Stimulated activated CD4-positive, alpha-beta T cell treated with anti-CD3 and anti-CD28 coated beads, Interleukin-4, amount 100 ng/mL, for 24 hours (primary cell): ENCODE measurements at regions not wholly inside any gene's neighbourhood (a gene's known extent, or its start where the extent isn't known, plus 50 kb on each side); places are given as distances from the start of the nearest gene placed in this dataset.
"Not testable (repeated sequence)": the region's sequence is repeated elsewhere in the genome, so short reads cannot be mapped to it uniquely, and the experiment has no call there.

Source experiments
- DNase-seq: peaks from one replicate; pipeline ENCODE4 v3.0.0-alpha.2; 2020

GRCh38 chr1:65020774-65021173 lies 54.4 kb upstream of the JAK1 start:
- DNase-seq, result no peak

DNA sequence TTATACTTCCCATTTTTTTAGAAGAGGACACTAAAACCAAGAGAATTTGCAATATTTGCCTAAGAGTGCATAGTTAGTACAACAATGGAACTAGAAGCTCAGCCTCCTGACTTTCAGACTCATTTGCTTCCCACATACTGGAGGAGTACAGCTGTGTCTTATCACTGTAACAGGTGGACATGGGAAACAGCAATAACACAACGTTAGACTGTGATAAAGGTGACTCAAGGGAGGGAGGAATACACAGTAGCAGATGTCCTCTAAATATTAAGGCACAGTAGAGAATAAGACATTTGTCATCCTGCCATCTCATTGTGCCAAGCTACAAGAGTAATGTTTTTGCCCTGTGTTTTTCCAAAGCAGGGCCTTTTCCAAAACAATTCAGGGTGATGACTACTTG lies 55.4 kb upstream of the JAK1 start:
- no peak for DNase-seq

- no peak for DNase-seq
Measured at GRCh38 chr1:65022216-65022615, 55.9 kb upstream of the JAK1 start.

- no peak for DNase-seq
Measured at GRCh38 chr1:65025794-65026193, 59.4 kb upstream of the JAK1 start.

DNA sequence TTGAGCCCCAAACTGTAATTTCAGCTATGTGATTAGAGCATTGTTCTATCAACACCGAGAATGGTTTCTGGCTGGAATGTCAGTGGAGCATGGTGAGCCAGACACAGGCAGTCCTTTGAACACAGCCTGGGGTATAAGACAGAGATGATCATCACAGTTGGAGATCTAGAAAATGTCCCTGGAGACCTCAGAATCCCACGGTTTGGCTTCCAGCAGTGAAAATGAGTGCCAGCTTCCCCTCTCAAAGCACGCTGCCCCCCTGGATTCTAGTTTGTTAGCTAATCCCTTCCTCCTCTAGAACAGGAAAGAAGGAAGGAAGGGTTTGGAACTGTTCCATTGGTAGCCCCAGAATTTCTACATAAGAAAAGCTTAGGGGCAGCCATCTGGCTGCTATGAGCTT lies 59.9 kb upstream of the JAK1 start:
- no peak for DNase-seq

GRCh38 chr1:65027666-65028358 lies 61.5 kb upstream of the JAK1 start:
- DNase-seq, result no peak

DNA sequence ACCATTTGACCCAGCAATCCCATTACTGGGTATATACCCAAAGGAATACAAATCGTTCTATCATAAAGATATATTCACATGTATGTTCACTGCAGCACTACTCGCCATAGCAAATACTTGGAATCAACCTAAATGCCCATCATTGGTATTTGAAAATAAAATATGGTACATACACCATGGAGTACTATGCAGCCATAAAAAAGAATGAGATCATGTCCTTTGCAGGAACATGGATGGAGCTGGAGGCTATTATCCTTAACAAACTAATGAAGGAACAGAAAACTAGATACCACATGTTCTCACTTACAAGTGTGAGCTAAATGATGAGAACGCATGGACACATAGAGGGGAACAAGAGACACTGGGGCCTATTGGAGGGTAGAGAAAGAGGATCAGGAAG lies 63.1 kb upstream of the JAK1 start:
- DNase-seq, result not testable (repeated sequence)

- DNase-seq, result not testable (repeated sequence)
Measured at GRCh38 chr1:65034879-65035278, 68.5 kb upstream of the JAK1 start.

DNA sequence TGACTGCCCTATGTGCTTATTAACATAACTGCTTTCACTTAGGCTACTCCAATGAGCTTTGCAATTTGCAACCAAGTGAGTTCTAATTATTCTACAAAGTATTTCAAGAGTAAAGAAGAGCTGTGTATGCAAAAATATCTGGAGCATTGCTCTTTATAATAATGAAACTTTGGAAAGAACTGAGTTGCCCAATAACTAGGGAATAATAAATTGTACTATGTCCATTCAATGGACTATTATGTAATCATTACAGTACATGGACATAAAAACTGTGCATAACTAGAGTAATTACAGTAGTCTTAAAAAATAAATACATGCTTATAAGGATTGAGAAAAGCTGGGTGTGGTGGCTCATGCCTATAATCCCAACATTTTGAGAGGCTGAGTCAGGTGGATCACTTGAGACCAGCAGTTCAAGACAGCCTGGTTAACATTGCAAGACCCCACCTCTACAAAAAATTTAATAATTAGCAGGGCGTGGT lies 70.3 kb upstream of the JAK1 start:
- DNase-seq, result no peak

GRCh38 chr1:65039066-65039465 lies 72.7 kb upstream of the JAK1 start:
- no peak for DNase-seq

DNA sequence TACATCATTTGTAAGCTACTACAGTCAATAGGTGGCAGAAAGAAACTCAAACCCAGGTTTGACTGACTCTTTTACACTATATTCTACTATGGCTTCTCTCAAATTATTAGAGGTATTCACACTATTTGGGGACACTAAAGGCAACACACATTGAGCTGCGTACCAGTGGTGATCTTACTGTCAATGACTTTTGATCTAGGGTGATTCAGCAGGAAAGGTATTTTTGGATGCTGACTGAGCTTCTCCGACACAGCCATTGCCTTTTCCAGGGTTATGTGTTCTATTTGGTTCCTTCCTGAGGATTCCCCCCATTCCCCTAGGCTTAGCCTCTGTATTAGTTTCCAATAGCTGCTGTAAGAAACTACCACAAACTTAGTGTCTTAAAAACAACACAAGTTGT lies 73.2 kb upstream of the JAK1 start:
- no peak for DNase-seq

- no peak for DNase-seq
Measured at GRCh38 chr1:65042467-65042866, 76.1 kb upstream of the JAK1 start.

DNA sequence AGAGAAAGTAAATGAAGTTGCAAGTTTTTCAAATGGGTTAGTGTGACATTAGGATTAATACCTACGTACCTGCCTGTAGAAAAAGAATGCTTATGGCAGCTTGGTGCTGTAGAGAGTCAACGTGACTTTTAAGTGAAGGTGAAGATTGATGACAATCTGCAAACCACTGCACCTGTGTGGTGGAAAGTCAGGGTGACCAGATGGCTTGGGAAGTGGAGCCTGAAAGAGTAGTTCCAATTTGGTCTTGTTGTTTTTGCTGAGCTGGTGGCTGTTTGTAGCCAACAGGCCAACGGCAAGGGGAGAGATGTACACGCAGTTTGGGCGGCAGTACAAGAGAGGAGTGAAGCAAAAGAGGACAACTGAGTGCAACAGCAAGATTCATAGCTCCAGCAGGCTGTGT lies 78.1 kb upstream of the JAK1 start:
- DNase-seq, result no peak

DNA sequence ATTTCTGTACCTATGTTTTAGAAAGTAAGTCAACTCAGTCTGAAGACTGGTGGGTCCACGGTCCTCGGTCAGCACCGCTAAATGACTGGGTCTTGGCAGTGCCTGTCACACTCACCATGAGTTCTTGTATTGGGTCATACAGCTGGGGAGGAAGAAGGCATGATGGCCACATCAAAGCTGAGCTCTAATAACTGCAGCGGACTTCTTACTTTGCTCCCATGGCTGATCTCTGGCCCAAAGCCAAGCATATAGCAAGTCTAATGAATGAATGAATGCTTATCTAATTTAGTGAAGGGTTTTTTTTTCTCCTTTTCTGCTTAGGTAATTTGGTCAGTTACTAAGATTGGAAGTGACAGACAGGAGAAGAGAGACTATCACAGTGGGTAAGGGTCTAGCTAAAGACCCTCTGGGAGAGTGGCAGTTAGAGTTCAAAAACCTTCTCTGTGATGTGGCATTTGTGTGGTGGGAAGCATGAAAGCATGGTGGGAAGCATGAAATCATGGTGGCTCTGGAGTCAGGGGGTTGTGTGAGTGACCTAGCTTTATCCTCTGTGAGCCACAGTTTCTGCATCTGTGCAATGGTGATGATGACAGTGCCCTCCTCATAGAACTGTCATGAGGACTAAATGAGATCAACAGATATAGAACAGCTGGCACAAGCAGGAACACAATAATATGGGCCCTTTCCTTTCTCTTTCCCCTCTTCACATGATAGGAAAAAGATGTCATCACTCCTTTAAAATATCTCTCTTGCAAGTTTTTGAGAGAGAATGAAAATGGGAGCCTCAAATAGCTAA lies 78.9 kb upstream of the JAK1 start:
- no peak for DNase-seq

- DNase-seq, result no peak
Measured at GRCh38 chr1:65048335-65048734, 82.0 kb upstream of the JAK1 start.

DNA sequence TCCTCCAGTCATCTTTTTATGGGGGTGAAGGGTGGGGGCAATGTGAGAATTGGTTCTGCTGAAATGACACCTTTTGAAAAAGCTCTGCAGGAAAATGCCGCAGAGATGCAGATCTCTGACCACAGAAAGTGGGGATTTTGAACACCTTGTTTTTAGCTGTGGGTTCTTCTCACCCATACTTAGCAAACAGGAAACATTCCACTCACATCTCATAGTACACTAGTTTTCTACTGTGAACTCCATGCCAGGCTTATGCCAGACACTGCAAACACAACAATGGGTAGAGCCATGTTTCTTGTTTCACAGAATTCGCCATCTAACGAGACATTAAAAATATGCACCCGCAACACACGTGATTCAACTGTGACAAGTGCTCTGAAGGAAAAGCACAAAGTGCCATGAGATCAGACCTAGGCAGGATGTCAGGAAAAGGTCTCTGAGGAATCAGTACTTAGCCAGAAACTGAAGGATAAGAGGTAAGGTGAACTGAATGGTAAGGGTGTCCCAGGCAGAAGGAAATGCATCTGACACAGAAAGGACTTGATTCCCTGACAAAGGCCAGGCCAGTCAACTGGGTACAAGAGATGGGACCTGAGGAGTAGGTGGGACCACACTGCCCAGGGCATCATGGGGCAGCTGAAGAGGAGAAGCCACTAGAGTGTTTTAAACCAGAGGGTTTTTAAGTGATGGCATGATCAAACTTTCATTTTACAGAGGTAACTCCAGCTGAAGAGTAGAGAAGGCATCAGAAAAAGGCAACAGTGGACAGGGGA lies 83.8 kb upstream of the JAK1 start:
- no peak for DNase-seq

DNA sequence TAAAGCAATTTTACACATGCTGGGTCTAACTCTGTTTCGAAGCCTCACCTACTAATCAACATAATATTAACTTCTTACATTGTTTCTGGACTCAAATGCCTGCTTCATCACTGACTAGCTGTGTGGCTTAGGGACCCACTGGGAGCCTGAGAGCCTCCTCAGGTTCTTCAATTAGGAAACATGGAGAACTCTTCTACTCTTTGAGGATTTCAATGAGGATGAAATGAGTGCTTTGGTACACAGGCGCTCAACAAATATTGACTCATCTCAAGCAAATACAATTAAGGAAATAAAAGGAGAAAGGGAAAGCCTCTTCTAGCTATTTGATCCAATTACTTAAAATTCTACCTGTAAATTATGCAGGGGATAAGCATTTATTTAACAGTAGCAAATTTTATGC lies 84.4 kb upstream of the JAK1 start:
- DNase-seq, result no peak

DNA sequence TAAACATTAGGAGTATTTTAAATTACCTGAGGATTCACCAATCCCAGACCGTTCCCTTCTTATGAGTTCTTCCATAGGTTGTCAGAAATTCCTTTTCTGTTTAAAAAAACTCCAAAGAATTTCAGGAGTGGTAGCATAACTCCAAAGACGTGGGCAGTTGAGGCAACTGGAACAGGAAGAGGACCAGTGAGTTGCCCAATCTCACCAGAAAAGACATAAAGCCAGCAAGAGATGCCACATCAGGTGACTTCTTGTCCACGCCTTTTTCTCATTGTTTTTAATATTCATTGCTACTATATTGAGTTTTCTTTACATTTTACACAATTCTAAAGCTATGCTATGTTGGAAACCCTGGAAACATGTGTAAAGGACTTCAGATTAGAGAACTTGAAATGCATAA lies 88.1 kb upstream of the JAK1 start:
- DNase-seq, result no peak

GRCh38 chr1:65055747-65056146 lies 89.4 kb upstream of the JAK1 start:
- DNase-seq, result no peak

- DNase-seq, result no peak
Measured at GRCh38 chr1:65056234-65056633, 89.9 kb upstream of the JAK1 start.

- DNase-seq, result no peak
Measured at GRCh38 chr1:65056866-65057265, 90.5 kb upstream of the JAK1 start.

GRCh38 chr1:65059930-65060538 lies 88.0 kb upstream of the AK4 start:
- no peak for DNase-seq

DNA sequence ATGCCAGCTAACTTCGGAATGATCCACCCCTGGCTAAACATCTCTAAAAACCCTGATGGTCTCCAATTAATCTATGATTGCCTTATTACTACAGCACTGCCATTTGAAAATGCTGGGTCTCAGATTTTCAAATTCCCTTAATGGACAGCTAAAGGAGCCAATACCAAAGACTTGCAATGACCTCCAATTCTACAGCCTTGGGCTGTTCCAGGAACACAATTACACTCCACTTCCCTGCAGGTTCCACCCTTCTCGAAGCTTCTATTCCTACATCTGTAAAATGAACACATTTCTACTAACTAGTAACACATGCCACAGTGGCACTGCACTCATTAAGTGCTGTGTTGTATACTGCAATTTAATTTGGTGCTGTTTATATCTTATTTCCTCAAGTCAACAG lies 85.7 kb upstream of the AK4 start:
- no peak for DNase-seq
